Left lung (tissue), 4 donors: ENCODE measurements at regions not wholly inside any gene's neighbourhood (a gene's known extent, or its start where the extent isn't known, plus 50 kb on each side); places are given as distances from the start of the nearest gene placed in this dataset.

Experiments
- ATAC-seq: fragments of 200-7000 bp; cut with Tn5 transposase; one replicate; pipeline ENCODE4 v1.9.1; 2020; ENCODE audit warnings: moderate library complexity
- DNase-seq, 4 donors: peaks; one replicate each; pipeline ENCODE4 v3.0.0-alpha.2; 2013 to 2020
- H3K27ac ChIP-seq, 2 donors: fragments of 200-600 bp; sonication (generic) in 1 of 2; one replicate each; pipeline versions ENCODE4 v1.5.0 to v1.8.0; 2020 to 2021
- H3K27me3 ChIP-seq, 2 donors: fragments of 200-600 bp; sonication (generic) in 1 of 2; one replicate each; pipeline versions ENCODE4 v1.5.0 to v1.8.0; 2020 to 2021
- H3K36me3 ChIP-seq, 2 donors: fragments of 200-600 bp; sonication (generic) in 1 of 2; one replicate each; pipeline versions ENCODE4 v1.5.0 to v1.8.0; 2020 to 2021
- H3K4me1 ChIP-seq, 2 donors: fragments of 200-600 bp; one replicate each; pipeline ENCODE4 v1.8.0; 2021
- H3K4me3 ChIP-seq, 2 donors: fragments of 200-600 bp; sonication (generic) in 1 of 2; one replicate each; pipeline versions ENCODE4 v1.5.0 to v1.8.0; 2020 to 2021; ENCODE audit warnings: mild to moderate bottlenecking in 1 of 2
- H3K9me3 ChIP-seq, 2 donors: fragments of 200-600 bp; sonication (generic) in 1 of 2; one replicate each; pipeline versions ENCODE4 v1.5.0 to v1.8.0; 2020 to 2021
- intact Hi-C, 2 donors: fragments of 100-400 bp; cut with DNase I; formaldehyde crosslinking; loops; one replicate each; pipeline versions ENCODE4 v1.11.2 to v1.14.2; 2022
- TF ChIP-seq, protein P1 (sequence below), 2 donors: fragments of 200-600 bp; sonication (generic) in 1 of 2; IDR thresholded peaks; one replicate each; pipeline versions ENCODE4 v1.5.0 to v1.8.0; 2021; ENCODE audit warnings: antibody characterized with exemption in 2 of 2
- donor health status: DM: no; HTN: yes; CAD: no.
- donor health status: DM: no; HTN: no; CAD: no.

DNA sequence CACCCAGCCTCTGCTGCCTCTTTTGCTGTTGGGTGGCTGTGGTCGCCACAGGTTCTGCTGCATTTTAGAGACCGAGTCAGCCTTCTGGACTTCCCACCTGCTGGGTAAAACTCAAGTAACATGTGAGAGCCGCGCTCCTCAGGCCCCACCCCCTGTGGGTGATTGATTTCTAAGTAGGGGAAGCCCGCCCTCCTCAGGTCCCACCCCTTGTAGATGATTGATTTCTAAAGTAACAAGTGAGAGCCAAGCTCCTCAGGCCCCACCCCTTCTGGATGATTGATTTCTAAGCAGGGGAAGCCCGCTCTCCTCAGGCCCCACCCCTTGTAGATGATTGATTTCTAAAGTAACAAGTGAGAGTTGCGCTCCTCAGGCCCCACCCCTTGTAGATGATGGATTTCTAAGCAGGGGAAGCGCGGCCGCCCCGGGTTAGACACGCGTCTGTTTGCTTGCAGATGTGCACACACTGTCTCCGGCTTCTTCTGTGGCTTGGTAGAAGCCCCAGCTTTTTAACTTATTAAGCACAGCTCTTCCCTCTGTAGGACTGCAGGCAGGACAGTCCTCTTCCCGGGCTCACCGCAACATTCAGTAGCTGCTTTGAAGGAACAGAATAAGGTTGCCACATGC lies 83.4 kb downstream of the FAM43A start:
- H3K27ac ChIP-seq: peak overlapping the region in 1 of 2 donors; percentile 41
- ATAC-seq (peak; percentile 97), DNase-seq (peak; percentile 78 to 93 (median 90))
- no peaks in the 10 kb centered on the region for H3K27me3 ChIP-seq
- H3K4me1 ChIP-seq: peaks cover 4 to 35% of the 10 kb centered on the region in 2 donors
- no peaks in the 10 kb centered on the region for H3K9me3 ChIP-seq
- TF ChIP-seq, protein P1, sequence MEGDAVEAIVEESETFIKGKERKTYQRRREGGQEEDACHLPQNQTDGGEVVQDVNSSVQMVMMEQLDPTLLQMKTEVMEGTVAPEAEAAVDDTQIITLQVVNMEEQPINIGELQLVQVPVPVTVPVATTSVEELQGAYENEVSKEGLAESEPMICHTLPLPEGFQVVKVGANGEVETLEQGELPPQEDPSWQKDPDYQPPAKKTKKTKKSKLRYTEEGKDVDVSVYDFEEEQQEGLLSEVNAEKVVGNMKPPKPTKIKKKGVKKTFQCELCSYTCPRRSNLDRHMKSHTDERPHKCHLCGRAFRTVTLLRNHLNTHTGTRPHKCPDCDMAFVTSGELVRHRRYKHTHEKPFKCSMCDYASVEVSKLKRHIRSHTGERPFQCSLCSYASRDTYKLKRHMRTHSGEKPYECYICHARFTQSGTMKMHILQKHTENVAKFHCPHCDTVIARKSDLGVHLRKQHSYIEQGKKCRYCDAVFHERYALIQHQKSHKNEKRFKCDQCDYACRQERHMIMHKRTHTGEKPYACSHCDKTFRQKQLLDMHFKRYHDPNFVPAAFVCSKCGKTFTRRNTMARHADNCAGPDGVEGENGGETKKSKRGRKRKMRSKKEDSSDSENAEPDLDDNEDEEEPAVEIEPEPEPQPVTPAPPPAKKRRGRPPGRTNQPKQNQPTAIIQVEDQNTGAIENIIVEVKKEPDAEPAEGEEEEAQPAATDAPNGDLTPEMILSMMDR (IDR thresholded peaks at IDR 0.05): no peak
- no peaks in the 10 kb centered on the region for H3K36me3 ChIP-seq
- intact Hi-C loops: no loop called here
- peak overlapping the region; percentile 8 to 32 for H3K4me3 ChIP-seq

DNA sequence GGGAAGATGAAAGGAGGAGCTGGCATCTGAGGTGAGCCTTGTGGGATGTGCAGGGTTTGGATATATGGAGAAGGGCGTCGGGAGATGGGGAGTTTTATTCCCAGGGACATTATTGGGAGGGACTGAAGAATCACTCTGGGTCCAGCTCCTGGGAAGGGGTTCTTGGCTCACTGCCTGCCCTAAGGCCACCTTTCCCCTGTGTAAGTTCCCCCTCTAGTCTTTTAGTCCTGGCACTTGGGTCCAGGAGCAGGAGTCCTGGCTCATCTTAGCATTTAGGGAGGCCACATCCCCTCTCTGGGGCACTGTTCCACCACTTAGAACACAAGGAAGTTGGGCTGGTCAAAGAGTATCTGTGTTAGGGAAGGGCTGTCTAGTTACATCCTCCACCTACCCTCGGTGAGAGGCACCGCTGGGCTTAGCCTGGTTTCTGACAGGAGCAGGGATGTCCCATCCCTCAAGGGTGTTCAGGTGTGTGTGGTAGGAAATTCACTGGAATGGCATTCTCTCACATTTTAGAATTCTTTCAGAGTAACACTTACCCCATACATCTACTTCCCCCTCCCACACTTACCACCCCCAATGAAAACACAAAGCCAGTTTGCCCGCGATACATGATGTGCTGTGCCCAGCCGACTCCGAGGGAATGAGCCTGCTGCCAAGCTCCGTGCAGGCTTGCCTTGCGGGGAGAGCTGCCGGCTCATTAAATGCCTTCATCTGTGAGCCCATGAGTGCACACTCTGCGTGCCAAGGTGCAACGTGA lies 86.7 kb downstream of the FAM43A start:
- Histone ChIP-seq H3K4me1 (peaks cover 4 to 30% of the 10 kb centered on the region in 2 donors), H3K4me3 (no peak overlapping the region), H3K9me3 (no peaks in the 10 kb centered on the region), H3K27me3 (no peaks in the 10 kb centered on the region), H3K27ac (no peak overlapping the region), H3K36me3 (no peaks in the 10 kb centered on the region)
- intact Hi-C loops: no loop called here
- ATAC-seq (no peak), DNase-seq (no peak)
- TF ChIP-seq, protein P1 (IDR thresholded peaks at IDR 0.05): no peak

GRCh38 chr3:194773216-194773615 lies 87.5 kb downstream of the FAM43A start:
- Histone ChIP-seq H3K4me1 (peaks cover 4 to 22% of the 10 kb centered on the region in 2 donors), H3K9me3 (no peaks in the 10 kb centered on the region), H3K27ac (no peak overlapping the region), H3K4me3 (no peak overlapping the region), H3K36me3 (no peaks in the 10 kb centered on the region), H3K27me3 (no peaks in the 10 kb centered on the region)
- DNase-seq: no peak
- TF ChIP-seq, protein P1 (IDR thresholded peaks at IDR 0.05): no peak
- intact Hi-C loops: no loop called here
- ATAC-seq: no peak

GRCh38 chr3:194773771-194774455 lies 88.2 kb downstream of the FAM43A start:
- Histone ChIP-seq H3K4me1 (peaks cover 4 to 17% of the 10 kb centered on the region in 2 donors), H3K27ac (no peak overlapping the region), H3K4me3 (no peak overlapping the region), H3K27me3 (no peaks in the 10 kb centered on the region), H3K9me3 (no peaks in the 10 kb centered on the region), H3K36me3 (no peaks in the 10 kb centered on the region)
- DNase-seq: no peak
- TF ChIP-seq, protein P1 (IDR thresholded peaks at IDR 0.05): no peak
- intact Hi-C loops: no loop called here
- no peak for ATAC-seq

- no peaks in the 10 kb centered on the region for H3K9me3 ChIP-seq
- no peak overlapping the region for H3K27ac ChIP-seq
- H3K4me1 ChIP-seq: peaks cover 0 to 9% of the 10 kb centered on the region in 2 donors
- DNase-seq (no peak), ATAC-seq (no peak)
- H3K36me3 ChIP-seq: no peaks in the 10 kb centered on the region
- TF ChIP-seq, protein P1 (IDR thresholded peaks at IDR 0.05): no peak
- H3K27me3 ChIP-seq: no peaks in the 10 kb centered on the region
- no peak overlapping the region for H3K4me3 ChIP-seq
- intact Hi-C loops: no loop called here
Measured at GRCh38 chr3:194775266-194775665, 89.6 kb downstream of the FAM43A start.
